DOHH2 (cell line): ENCODE measurements at regions not wholly inside any gene's neighbourhood (a gene's known extent, or its start where the extent isn't known, plus 50 kb on each side); places are given as distances from the start of the nearest gene placed in this dataset.

Source experiments
- CTCF ChIP-seq: fragments of 200-600 bp; sonication (generic); IDR thresholded peaks from one replicate; pipeline ENCODE4 v1.5.1; 2014; ENCODE audit warnings: antibody characterized with exemption, mild to moderate bottlenecking, low read depth, low read length; ENCODE audit not compliant: poor library complexity, severe bottlenecking
- EZH2phosphoT487 ChIP-seq: fragments of 200-600 bp; sonication (generic); IDR thresholded peaks from 2 replicates; pipeline ENCODE4 v1.6.1; 2017; ENCODE audit warnings: borderline replicate concordance, mild to moderate bottlenecking, antibody characterized with exemption, low read length, moderate library complexity, mixed read lengths

GRCh38 chr7:95669513-95669912 lies 73.2 kb upstream of the PDK4 start:
- TF ChIP-seq CTCF (no peak), EZH2phosphoT487 (no peak)
